Right atrium auricular region (tissue), 2 donors: ENCODE measurements at regions not wholly inside any gene's neighbourhood (a gene's known extent, or its start where the extent isn't known, plus 50 kb on each side); places are given as distances from the start of the nearest gene placed in this dataset.

Experiments used
- DNase-seq: peaks from one replicate; pipeline ENCODE4 v3.0.0-alpha.2; 2019; ENCODE audit warnings: low spot score
- H3K27ac ChIP-seq, 2 donors: fragments of 200-600 bp; sonication (generic); 1 replicate in 1 of 2; 2 replicates in 1 of 2; pipeline ENCODE4 v1.5.1; 2016 to 2019
- H3K27me3 ChIP-seq, 2 donors: fragments of 200-600 bp; sonication (generic); one replicate each; pipeline versions ENCODE4 v1.5.1 to v1.6.0; 2017 to 2019
- H3K36me3 ChIP-seq: fragments of 200-600 bp; sonication (generic); one replicate; pipeline ENCODE4 v1.5.1; 2016
- H3K4me1 ChIP-seq, 2 donors: fragments of 200-600 bp; sonication (generic); one replicate each; pipeline versions ENCODE4 v1.5.1 to v1.6.0; 2017 to 2019
- H3K4me3 ChIP-seq, 2 donors: fragments of 200-600 bp; sonication (generic); 1 replicate in 1 of 2; 2 replicates in 1 of 2; pipeline ENCODE4 v1.5.1; 2017 to 2019; ENCODE audit warnings: mild to moderate bottlenecking in 1 of 2, moderate library complexity in 1 of 2
- H3K9me3 ChIP-seq, 2 donors: fragments of 200-600 bp; sonication (generic); one replicate each; pipeline ENCODE4 v1.5.1; 2019
- TF ChIP-seq, protein P1 (sequence below), 2 donors: fragments of 200-600 bp; sonication (generic); IDR thresholded peaks; one replicate each; pipeline ENCODE4 v1.5.1; 2019; ENCODE audit warnings: antibody characterized with exemption in 2 of 2

DNA sequence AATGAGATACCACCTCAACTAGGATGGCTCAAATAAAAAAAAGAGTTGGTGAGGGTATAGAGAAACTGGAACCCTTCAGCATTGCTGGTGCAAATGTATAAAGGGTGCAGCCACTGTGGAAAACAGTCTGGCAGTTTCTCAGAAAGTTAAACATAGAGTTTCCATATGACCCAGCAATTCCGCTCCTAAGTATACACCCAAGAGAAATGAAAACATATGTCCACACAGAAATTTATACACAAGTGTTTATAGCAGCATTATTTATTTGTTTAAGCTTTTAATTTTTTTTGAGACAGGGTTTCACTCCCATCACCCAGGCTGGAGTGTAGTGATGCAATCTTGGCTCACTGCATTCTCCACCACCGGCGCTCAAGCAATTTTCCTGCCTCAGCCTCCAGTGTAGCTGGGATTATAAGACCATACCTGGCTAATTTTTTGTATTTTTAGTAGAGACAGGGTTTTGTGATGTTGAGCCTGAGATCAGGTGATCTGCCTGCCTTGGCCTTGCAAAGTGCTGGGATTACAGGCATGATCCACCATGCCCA is 118.2 kb upstream of the KIF5B start:
- DNase-seq = no peak
- Histone ChIP-seq H3K9me3 (no peaks in the 10 kb centered on the region), H3K27ac (no peak overlapping the region), H3K4me1 (peaks cover 0 to 6% of the 10 kb centered on the region in 2 donors), H3K4me3 (no peak overlapping the region), H3K27me3 (no peaks in the 10 kb centered on the region), H3K36me3 (no peaks in the 10 kb centered on the region)
- TF ChIP-seq, protein P1, sequence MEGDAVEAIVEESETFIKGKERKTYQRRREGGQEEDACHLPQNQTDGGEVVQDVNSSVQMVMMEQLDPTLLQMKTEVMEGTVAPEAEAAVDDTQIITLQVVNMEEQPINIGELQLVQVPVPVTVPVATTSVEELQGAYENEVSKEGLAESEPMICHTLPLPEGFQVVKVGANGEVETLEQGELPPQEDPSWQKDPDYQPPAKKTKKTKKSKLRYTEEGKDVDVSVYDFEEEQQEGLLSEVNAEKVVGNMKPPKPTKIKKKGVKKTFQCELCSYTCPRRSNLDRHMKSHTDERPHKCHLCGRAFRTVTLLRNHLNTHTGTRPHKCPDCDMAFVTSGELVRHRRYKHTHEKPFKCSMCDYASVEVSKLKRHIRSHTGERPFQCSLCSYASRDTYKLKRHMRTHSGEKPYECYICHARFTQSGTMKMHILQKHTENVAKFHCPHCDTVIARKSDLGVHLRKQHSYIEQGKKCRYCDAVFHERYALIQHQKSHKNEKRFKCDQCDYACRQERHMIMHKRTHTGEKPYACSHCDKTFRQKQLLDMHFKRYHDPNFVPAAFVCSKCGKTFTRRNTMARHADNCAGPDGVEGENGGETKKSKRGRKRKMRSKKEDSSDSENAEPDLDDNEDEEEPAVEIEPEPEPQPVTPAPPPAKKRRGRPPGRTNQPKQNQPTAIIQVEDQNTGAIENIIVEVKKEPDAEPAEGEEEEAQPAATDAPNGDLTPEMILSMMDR (IDR thresholded peaks at IDR 0.05) = no peak

DNA sequence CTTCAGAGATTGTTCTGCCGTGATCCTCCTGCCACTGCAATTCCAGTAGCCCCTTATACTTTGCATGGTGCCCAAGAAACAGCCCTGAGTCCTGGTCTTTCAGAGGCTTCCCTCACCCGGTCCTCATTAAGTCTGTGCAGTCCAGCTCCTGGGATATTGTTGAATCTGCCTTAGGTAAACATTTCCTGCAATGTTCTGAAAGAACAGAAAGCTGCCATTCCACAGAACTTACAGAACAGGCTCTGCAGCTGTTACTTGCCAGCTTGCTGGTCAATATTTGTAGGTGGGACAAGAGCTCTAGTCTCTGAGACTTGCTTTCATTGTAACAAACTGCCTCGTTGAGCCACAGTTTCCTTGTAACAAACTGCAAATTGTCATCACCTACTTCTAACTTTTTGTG is 115.0 kb upstream of the KIF5B start:
- no peaks in the 10 kb centered on the region for H3K9me3 ChIP-seq
- no peaks in the 10 kb centered on the region for H3K36me3 ChIP-seq
- no peak overlapping the region for H3K4me3 ChIP-seq
- TF ChIP-seq, protein P1 (IDR thresholded peaks at IDR 0.05) = no peak
- H3K27me3 ChIP-seq = no peaks in the 10 kb centered on the region
- no peak for DNase-seq
- peaks cover 0 to 8% of the 10 kb centered on the region in 2 donors for H3K4me1 ChIP-seq
- H3K27ac ChIP-seq = no peak overlapping the region

DNA sequence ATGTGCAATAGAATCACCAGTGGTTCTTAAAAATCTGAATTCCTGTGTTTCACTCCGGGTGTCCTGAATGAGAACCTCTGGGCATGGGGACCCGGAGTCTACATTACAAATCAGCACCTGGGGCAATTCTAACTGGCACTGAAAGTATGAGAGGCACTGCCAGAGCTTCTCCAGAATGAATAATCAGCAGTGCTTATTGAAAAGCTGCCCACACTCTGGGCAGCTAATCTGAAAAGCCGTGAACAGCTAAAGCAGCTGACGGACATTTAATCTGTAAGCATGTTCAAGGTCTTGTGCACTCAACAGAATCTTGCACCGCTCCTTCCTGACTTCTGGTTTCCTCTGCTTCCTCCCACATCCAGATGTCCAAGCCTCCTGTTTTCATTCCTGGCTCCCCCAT is 113.3 kb upstream of the KIF5B start:
- H3K4me1 ChIP-seq = peaks cover 0 to 8% of the 10 kb centered on the region in 2 donors
- no peaks in the 10 kb centered on the region for H3K9me3 ChIP-seq
- no peaks in the 10 kb centered on the region for H3K36me3 ChIP-seq
- no peak overlapping the region for H3K27ac ChIP-seq
- TF ChIP-seq, protein P1 (IDR thresholded peaks at IDR 0.05) = no peak
- no peak for DNase-seq
- no peak overlapping the region for H3K4me3 ChIP-seq
- no peaks in the 10 kb centered on the region for H3K27me3 ChIP-seq

DNA sequence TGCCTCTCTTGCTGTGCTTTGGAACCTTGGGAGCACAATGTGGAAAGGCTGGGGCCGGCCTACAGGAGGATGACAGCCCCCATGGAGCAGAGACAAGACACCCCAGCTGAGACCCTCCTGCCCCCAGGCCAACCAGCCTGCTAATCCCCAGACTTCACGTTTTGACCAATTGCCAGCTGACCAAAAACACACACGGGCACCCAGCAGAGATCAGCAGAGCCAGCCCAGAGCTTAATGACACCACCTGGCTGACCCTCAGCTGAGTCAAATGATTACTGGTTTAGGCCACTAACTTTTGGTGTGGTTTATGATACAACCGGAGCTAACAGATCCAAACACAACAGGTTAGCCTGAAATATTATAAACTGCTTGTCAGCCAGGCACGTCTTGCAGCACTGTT is 111.2 kb upstream of the KIF5B start:
- TF ChIP-seq, protein P1 (IDR thresholded peaks at IDR 0.05) = no peak
- DNase-seq = no peak
- Histone ChIP-seq H3K27me3 (no peaks in the 10 kb centered on the region), H3K4me1 (peaks cover 0 to 8% of the 10 kb centered on the region in 2 donors), H3K27ac (no peak overlapping the region), H3K9me3 (no peaks in the 10 kb centered on the region), H3K4me3 (no peak overlapping the region), H3K36me3 (no peaks in the 10 kb centered on the region)

DNA sequence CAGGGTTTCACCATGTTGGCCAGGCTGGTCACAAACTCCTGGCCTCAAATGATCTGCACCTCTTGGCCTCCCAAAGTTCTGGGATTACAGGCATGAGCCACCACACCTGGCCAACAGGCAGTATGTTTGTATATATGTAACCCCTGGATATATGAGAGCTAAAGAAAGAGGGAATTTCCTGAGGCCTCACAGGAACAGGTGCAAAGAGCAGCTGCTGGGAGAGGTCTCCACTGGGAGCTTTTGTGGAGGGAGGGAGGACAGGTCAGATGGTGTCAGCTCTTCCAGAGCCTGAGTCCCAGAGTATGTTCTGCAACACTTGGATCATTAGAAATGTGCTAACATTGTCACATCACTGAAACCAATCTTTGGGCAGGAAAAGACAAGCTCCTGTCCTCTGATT is 110.1 kb upstream of the KIF5B start:
- Histone ChIP-seq H3K36me3 (no peaks in the 10 kb centered on the region), H3K27me3 (no peaks in the 10 kb centered on the region), H3K27ac (no peak overlapping the region), H3K9me3 (no peaks in the 10 kb centered on the region), H3K4me3 (no peak overlapping the region), H3K4me1 (peaks cover 0 to 8% of the 10 kb centered on the region in 2 donors)
- TF ChIP-seq, protein P1 (IDR thresholded peaks at IDR 0.05) = no peak
- DNase-seq = no peak

DNA sequence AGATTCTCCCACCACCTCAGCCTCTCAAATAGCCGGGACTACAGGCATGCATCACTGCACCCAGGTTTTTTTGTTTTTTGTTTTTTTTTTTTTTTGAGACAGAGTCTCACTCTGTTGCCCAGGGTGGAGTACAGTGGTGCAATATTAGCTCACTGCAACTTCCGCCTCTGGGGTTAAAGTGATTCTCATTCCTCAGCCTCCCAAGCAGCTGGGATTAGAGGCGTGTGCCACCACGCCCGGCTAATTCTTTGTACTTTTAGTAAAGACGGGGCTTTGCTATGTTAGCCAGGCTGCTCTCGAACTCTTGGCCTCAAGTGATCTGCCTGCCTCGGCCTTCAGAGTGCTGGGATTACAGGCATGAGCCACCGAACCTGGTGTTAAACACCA is 107.5 kb upstream of the KIF5B start:
- Histone ChIP-seq H3K4me1 (no peaks in the 10 kb centered on the region), H3K4me3 (no peak overlapping the region), H3K36me3 (no peaks in the 10 kb centered on the region), H3K9me3 (no peaks in the 10 kb centered on the region), H3K27ac (no peak overlapping the region), H3K27me3 (no peaks in the 10 kb centered on the region)
- DNase-seq = no peak
- TF ChIP-seq, protein P1 (IDR thresholded peaks at IDR 0.05) = no peak
